GM19240 (cell line): ENCODE measurements at regions not wholly inside any gene's neighbourhood (a gene's known extent, or its start where the extent isn't known, plus 50 kb on each side); places are given as distances from the start of the nearest gene placed in this dataset.

ENCODE experiments used
- DNase-seq: peaks from one replicate; pipeline ENCODE4 v3.0.0; 2011; ENCODE audit warnings: low spot score; ENCODE audit not compliant: insufficient read length

DNA sequence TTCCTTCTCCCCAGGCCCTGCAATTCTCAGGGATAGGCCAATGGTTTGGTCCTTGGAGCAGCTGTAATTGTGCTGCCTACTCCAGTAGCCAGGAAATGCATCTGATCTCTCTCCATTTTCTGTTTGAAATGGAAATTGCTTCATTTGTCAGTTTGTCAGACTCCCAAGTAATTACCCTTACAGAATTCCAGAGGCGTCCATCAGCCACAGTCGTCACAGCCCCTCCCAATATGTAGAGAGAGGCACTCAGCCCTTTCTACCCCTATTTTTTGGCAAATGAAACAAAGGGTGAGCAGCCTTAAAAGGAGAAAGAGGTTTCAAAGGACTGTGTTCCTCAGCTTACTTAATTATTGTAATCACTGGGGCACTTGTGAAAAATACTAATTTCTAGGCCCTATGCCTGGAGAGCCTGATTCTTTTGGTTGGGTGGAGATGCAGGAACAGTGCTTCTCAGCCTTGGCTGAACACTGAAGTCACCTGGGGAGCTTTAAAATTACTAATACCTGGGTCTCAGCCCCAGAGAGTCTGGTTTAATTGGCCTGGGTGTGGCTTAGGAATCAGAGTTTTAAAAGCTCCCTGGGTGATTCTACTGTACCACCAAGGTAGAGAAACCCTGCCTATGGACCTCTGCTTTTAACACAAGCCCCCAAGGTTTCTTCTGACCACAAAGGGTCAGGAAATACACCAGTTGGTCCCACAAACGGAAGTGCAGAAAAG is 190.0 kb downstream of the EMP1 start:
- no peak for DNase-seq

DNA sequence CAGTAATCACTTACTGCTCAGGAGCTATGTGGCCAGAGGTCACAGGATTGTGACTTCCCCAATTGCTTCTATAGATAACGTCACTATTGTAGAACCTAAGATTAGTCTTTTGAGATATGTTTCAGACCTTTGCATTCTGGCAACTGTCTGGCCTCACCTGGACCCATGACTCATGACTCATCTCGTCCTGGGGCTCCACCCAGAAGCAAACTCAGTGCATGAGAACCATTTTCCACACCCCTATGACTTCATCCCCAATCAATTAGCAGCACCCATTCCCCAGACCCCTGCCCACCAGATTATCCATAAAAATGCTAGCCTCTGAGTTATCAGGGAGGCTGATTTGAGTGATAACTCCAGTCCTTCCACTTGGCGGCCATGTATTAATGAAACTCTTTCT is 186.9 kb downstream of the EMP1 start:
- DNase-seq = no peak

- no peak for DNase-seq
Observed at GRCh38 chr12:13380297-13380696, 183.8 kb downstream of the EMP1 start.

DNA sequence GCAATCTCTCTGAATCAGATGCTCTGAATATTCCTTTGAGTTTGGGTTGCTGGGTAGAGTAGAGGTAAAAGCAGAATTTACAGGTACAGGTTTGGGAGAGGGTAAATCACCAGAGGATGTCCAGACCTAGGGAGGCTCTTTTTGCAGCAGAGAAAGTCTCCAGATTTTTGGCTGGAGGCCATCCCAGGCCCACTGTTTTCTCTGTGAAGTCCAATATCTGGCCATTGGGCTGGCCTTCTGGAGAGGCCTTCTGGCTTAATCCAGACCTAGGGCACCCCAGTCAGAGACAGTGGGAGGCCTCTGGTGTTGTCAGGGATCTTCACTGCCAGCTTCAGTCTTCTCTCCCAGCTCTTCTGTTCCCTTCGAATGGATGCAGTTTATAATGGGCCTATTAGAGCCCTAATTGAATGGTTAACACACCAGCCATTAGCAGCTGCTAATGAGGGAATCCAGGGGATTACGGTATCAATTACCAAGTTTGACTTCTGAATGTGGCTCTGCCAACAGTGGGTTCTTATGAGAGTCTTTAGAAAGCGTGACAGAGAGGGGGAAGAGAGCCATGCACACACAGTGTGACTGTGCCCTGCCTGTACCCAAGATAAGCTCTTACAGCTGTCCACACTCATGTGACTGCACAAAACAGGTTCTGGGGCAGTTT is 183.1 kb downstream of the EMP1 start:
- DNase-seq = no peak

DNA sequence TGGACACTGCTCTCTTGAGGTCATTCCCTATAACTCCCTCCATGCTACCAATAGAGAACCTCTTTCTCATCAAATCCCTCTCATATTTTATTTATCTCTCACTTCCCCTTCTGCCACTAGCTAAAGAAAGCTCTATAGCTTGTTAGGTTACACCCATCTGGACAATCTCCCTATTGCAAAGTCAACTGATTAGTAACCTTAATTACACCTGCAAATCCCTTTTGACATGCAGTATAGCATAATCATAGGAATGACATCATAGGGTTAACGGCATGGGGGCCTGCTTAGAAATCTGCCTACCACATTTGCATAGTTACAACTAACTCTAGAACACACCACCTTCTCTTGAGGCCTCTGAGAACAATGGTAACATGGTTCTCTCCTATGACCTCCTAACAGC is 181.2 kb downstream of the EMP1 start:
- no peak for DNase-seq

GRCh38 chr12:13376610-13377373 is 180.3 kb downstream of the EMP1 start:
- DNase-seq = no peak

- no peak for DNase-seq
Observed at GRCh38 chr12:13375583-13376345, 179.2 kb downstream of the EMP1 start.

DNA sequence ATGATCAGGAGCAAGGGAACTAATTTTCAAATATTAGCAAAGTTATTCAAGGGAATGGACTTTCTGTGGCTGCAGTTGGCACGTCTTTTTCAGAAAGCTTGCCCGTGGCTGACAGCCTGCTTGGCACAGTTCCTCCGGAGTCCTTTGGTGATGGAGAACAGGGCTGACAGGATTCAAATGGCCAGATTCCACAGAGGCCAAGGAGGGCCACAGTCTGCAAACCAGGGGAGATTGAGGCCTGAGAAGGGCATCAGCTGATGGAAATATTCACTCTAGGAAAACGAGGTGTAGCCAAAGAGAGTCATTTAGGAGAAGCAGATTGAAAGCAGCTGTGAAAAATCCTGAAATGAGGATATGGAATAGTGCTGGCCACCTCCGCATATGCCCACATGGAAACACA is 178.3 kb downstream of the EMP1 start:
- DNase-seq = no peak

- DNase-seq = no peak
Observed at GRCh38 chr12:13373803-13374202, 177.3 kb downstream of the EMP1 start.

- no peak for DNase-seq
Observed at GRCh38 chr12:13373131-13373530, 176.6 kb downstream of the EMP1 start.

DNA sequence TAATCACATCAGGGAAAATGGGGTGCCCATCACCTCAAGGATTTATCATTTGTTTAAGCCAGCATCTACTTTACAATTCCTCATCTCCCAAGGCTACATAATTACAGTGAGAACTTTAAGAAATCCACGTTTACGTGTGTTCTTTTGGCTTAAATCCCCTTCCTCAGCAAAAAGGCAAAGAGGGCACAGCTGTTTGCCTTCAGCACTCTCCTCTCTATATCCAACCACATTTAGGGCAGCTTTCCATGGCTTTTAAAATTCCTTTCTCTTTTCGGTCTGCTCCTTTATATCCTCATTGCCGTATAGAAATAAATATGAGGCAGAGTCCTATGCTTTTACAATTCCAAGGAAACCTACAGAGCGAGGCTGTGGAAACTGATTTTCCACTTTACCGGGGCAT is 175.9 kb downstream of the EMP1 start:
- no peak for DNase-seq

- DNase-seq = no peak
Observed at GRCh38 chr12:13371797-13372196, 175.3 kb downstream of the EMP1 start.

DNA sequence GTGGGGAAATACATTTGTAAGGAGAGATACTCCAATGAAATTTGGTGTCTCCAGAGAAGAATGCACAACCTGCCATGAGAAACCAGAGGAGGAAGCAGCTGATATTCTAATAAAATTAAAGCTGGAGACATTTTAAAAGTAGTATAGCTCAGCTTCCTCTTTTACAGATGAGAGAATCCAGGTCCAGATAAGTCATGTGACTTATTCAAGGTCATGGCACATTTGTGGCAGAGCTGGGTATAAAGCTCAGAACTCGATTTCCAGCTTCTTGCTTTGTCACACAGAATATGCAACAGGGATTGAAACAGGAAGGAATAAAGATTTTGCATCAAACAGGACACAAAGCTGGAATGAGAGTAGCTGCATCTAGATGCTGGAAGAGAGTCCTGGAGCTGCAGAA is 174.8 kb downstream of the EMP1 start:
- no peak for DNase-seq

- DNase-seq = no peak
Observed at GRCh38 chr12:13369474-13370056, 173.0 kb downstream of the EMP1 start.

- no peak for DNase-seq
Observed at GRCh38 chr12:13368971-13369370, 172.4 kb downstream of the EMP1 start.

DNA sequence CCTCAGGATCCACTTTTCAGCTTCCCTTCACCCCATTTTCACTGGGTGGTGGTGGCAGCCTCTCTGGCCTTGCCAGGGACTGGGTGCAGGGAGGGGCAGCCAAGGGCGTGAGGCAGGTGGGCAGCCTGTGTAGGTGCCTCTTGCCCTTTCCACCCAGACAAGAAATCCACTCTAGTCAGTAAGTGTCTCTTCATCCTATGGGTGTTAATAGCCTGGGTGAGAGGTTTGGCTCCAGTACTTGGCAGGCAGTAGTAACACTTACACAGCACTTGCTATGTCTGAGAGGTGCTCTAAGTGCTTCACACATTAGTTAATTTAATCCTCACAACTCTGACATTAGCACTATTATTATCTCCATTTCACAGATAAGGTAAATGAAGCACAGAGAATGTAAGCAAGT is 171.9 kb downstream of the EMP1 start:
- no peak for DNase-seq

DNA sequence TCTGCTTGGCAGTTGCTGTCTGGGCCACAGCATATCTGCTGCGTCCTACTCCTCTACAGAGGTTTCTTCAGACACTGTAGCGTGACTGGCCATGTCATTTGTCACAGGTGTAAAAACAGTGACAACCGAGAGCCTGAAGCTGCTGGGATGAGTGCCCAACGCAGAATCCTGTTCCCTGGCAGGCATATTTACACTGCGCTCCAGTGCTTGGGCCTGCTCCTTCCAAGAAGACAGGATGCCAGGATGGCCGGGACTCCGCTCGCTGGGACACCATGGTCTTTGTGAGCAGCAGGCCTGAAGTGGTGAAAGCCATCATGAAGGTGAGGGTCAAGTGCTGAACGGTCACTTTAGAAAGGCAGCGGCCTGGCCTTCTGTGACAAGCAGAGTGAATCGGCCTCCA is 171.4 kb downstream of the EMP1 start:
- no peak for DNase-seq

- DNase-seq = no peak
Observed at GRCh38 chr12:13365748-13366366, 169.3 kb downstream of the EMP1 start.

- peak; percentile 61 for DNase-seq
Observed at GRCh38 chr12:13362260-13362841, 165.8 kb downstream of the EMP1 start.

DNA sequence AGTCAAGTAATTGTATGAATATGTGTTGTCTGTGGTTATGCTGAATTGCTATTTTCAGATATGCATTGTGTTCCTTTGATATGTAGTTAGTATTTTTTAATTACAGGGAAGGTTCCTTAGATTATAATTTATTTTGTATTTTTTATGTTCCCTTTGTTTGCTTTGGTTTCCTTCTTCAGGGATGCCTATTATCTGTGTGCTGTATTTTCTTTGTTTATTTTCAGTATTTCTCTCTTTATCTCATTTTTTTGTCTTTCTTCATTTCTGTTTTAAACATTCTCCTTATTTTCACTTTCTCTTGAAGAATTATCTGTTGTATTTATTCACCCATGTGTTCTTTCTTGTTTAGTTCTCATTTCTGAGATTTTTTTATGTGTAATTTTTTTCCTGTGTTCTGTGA is 163.1 kb downstream of the EMP1 start:
- DNase-seq = no peak
